GM21423 (cell line): ENCODE measurements at regions not wholly inside any gene's neighbourhood (a gene's known extent, or its start where the extent isn't known, plus 50 kb on each side); places are given as distances from the start of the nearest gene placed in this dataset.

Source experiments
- ATAC-seq: cut with Tn5 transposase; IDR thresholded peaks from one replicate; pipeline ENCODE4 v1.9.1; 2021; ENCODE audit warnings: mild to moderate bottlenecking, moderate library complexity; ENCODE audit not compliant: unreplicated experiment

GRCh38 chr11:129292092-129292491 lies 83.6 kb upstream of the BARX2 start:
- ATAC-seq, result no peak

GRCh38 chr11:129291546-129291945 lies 84.1 kb upstream of the BARX2 start:
- ATAC-seq, result no peak

GRCh38 chr11:129290966-129291365 lies 84.7 kb upstream of the BARX2 start:
- ATAC-seq, result no peak

GRCh38 chr11:129289350-129290040 lies 86.2 kb upstream of the BARX2 start:
- no peak for ATAC-seq

- no peak for ATAC-seq
Observed at GRCh38 chr11:129287920-129288319, 87.7 kb upstream of the BARX2 start.

- ATAC-seq, result no peak
Observed at GRCh38 chr11:129286813-129287212, 88.8 kb upstream of the BARX2 start.

GRCh38 chr11:129285402-129285786 lies 90.3 kb upstream of the BARX2 start:
- ATAC-seq, result no peak

- no peak for ATAC-seq
Observed at GRCh38 chr11:129283141-129283540, 91.0 kb upstream of the ARHGAP32 start.

- ATAC-seq, result no peak
Observed at GRCh38 chr11:129282634-129283033, 90.5 kb upstream of the ARHGAP32 start.

GRCh38 chr11:129281471-129282415 lies 89.6 kb upstream of the ARHGAP32 start:
- no peak for ATAC-seq

GRCh38 chr11:129280027-129280811 lies 88.1 kb upstream of the ARHGAP32 start:
- ATAC-seq, result no peak

- peak; percentile 65 for ATAC-seq
Observed at GRCh38 chr11:129279326-129280026, 87.4 kb upstream of the ARHGAP32 start.

- peak; percentile 22 for ATAC-seq
Observed at GRCh38 chr11:129278586-129279319, 86.6 kb upstream of the ARHGAP32 start.

GRCh38 chr11:129277198-129277843 lies 85.2 kb upstream of the ARHGAP32 start:
- ATAC-seq, result no peak

GRCh38 chr11:129275828-129276227 lies 83.7 kb upstream of the ARHGAP32 start:
- ATAC-seq, result no peak

GRCh38 chr11:129273944-129274711 lies 82.0 kb upstream of the ARHGAP32 start:
- no peak for ATAC-seq

GRCh38 chr11:129273322-129273721 lies 81.2 kb upstream of the ARHGAP32 start:
- ATAC-seq, result no peak

GRCh38 chr11:129271030-129271429 lies 78.9 kb upstream of the ARHGAP32 start:
- ATAC-seq, result no peak

- ATAC-seq, result no peak
Observed at GRCh38 chr11:129270446-129270845, 78.3 kb upstream of the ARHGAP32 start.
